Heart right ventricle (tissue), 16 donors: ENCODE measurements at regions not wholly inside any gene's neighbourhood (a gene's known extent, or its start where the extent isn't known, plus 50 kb on each side); places are given as distances from the start of the nearest gene placed in this dataset.

Source experiments
- ATAC-seq, 8 donors: fragments of 200-7000 bp; cut with Tn5 transposase; one replicate each; pipeline ENCODE4 v1.9.1; 2020; ENCODE audit warnings: mild to moderate bottlenecking in 8 of 8, moderate library complexity in 8 of 8, moderate number of reproducible peaks in 1 of 8
- DNase-seq, 2 donors: peaks; one replicate each; pipeline ENCODE4 v3.0.0-alpha.2; 2020
- H3K27ac ChIP-seq, 10 donors: fragments of 200-600 bp; sonication (generic) in 2 of 10; one replicate each; pipeline versions ENCODE4 v1.5.0 to v1.8.0; 2020 to 2022; ENCODE audit warnings: mild to moderate bottlenecking in 3 of 10
- H3K27me3 ChIP-seq, 7 donors: fragments of 200-600 bp; one replicate each; pipeline ENCODE4 v1.8.0; 2021 to 2022; ENCODE audit warnings: mild to moderate bottlenecking in 2 of 7
- H3K36me3 ChIP-seq, 9 donors: fragments of 200-600 bp; sonication (generic) in 1 of 9; one replicate each; pipeline versions ENCODE4 v1.5.0 to v1.8.0; 2020 to 2022; ENCODE audit warnings: mild to moderate bottlenecking in 2 of 9
- H3K4me1 ChIP-seq, 9 donors: fragments of 200-600 bp; sonication (generic) in 1 of 9; one replicate each; pipeline versions ENCODE4 v1.5.0 to v1.8.0; 2020 to 2022; ENCODE audit warnings: mild to moderate bottlenecking in 4 of 9
- H3K4me3 ChIP-seq, 10 donors: fragments of 200-600 bp; sonication (generic) in 2 of 10; one replicate each; pipeline versions ENCODE4 v1.5.0 to v1.8.0; 2020 to 2022; ENCODE audit warnings: mild to moderate bottlenecking in 7 of 10, moderate library complexity in 2 of 10
- H3K9me3 ChIP-seq, 11 donors: fragments of 200-600 bp in 10 of 11; sonication (generic) in 2 of 11; one replicate each; pipeline versions ENCODE4 v1.5.0 to v1.8.0; 2013 to 2022; ENCODE audit warnings: mild to moderate bottlenecking in 2 of 11, control low read depth in 1 of 11, moderate library complexity in 1 of 11
- CTCF ChIP-seq, 9 donors: fragments of 200-600 bp; sonication (generic) in 2 of 9; IDR thresholded peaks; one replicate each; pipeline versions ENCODE4 v1.5.0 to v1.8.0; 2021 to 2022; ENCODE audit warnings: antibody characterized with exemption in 9 of 9, mild to moderate bottlenecking in 5 of 9, moderate library complexity in 1 of 9
- WGBS, 2 donors: extraction: QIAGEN DNeasy Blood & Tissue Kit; methylation state at CpG; one replicate each; pipeline ENCODE4 v1.1.7; 2013; ENCODE audit warnings: inconsistent platforms in 1 of 2; 5-methylcytosine and 5-hydroxymethylcytosine counted together
- intact Hi-C, 10 donors: fragments of 100-400 bp; cut with DNase I; formaldehyde crosslinking; loops; one replicate each; pipeline versions ENCODE4 v1.11.1 to v1.14.2; 2022
- donor health status: Arrhythmogenic right ventricular cardiomyopathy.
- donor health status: ischemic (EF 13 %, LVEDD 7.1; RV severe dilation, severe dysfunction).
- donor health status: healthy with polysubstance abuse.
- donor health status: DM: no; HTN: yes; CAD: no.
- donor health status: DM: no; HTN: no; CAD: no.
- donor health status: ischemic (EF 25% LVEDD 6.9; RV normal size, moderate dysfunction).
- donor health status: ischemic (EF 25% LVEDD 5.7; RV mildly dilated, moderate dysfunction).
- donor health status: healthy.
- donor health status: DM: yes; HTN: yes; CAD: no.
- donor health status: Ischemic cardiomyopathy.
- donor health status: ischemic (EF 35%, LVEDD 5.7; RV mildly dilated, moderate dysfunction).
- donor health status: nonischemic (EF 11% LVEDD 7.7; RV severe dilation, severe dysfunction).
- donor health status: DM: yes; HTN: yes; CAD: no.
- donor health status: PGD.
- donor health status: ischemic (EF 29% LVEDD 5.4; RV normal size, mild dysfunction).
- donor health status: nonischemic (EF 23%, LVEDD 6.1; RV moderate dilation, normal function).

GRCh38 chr20:54324041-54324440, 116.2 kb downstream of the PFDN4 start:
- no peak for TF ChIP-seq CTCF (IDR thresholded peaks at IDR 0.05)
- no peak for DNase-seq
- Histone ChIP-seq H3K4me1 (peaks cover 0 to 7% (median 0%) of the 10 kb centered on the region in 9 donors), H3K27me3 (no peaks in the 10 kb centered on the region), H3K27ac (no peak overlapping the region), H3K4me3 (no peak overlapping the region), H3K9me3 (no peaks in the 10 kb centered on the region), H3K36me3 (no peaks in the 10 kb centered on the region)
- 51 to 60% methylated on average over 4 of the region's 4 CpGs for WGBS, 2 donors
- ATAC-seq: no peak
- intact Hi-C loops: no loop called here

GRCh38 chr20:54324652-54325285, 116.9 kb downstream of the PFDN4 start:
- intact Hi-C loops: no loop called here
- no peak overlapping the region for H3K4me3 ChIP-seq
- no peaks in the 10 kb centered on the region for H3K9me3 ChIP-seq
- no peaks in the 10 kb centered on the region for H3K36me3 ChIP-seq
- H3K4me1 ChIP-seq: peaks cover 0 to 7% (median 0%) of the 10 kb centered on the region in 9 donors
- ATAC-seq (no peak), DNase-seq (no peak)
- 84 to 87% methylated on average over 3 of the region's 3 CpGs for WGBS, 2 donors
- no peak for TF ChIP-seq CTCF (IDR thresholded peaks at IDR 0.05)
- no peaks in the 10 kb centered on the region for H3K27me3 ChIP-seq
- no peak overlapping the region for H3K27ac ChIP-seq

DNA sequence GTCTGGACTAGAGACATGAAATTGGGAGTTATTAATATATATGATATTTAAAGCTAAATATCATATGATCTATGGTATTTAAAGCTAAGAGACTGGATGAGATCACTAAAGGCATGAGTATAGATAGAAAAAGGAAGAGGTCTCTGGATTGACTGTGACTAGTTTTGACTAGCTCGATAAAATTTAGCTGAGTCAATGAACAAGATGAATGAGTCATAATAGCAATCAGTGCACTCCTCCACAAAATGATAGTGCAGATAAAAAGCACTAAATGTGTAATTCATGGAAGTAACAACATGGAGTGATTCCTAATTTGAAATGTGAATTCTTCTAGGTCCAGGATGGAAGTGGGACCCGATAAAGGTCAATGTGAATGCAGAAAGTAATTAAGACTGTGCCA, 127.4 kb downstream of the PFDN4 start:
- intact Hi-C loops: no loop called here
- Histone ChIP-seq H3K4me1 (peaks cover 0 to 6% (median 0%) of the 10 kb centered on the region in 9 donors), H3K27me3 (no peaks in the 10 kb centered on the region), H3K9me3 (peaks cover 0 to 11% (median 0%) of the 10 kb centered on the region in 11 donors), H3K27ac (no peak overlapping the region), H3K36me3 (no peaks in the 10 kb centered on the region), H3K4me3 (no peak overlapping the region)
- 84 to 97% methylated on average over 2 of the region's 2 CpGs for WGBS, 2 donors
- no peak for DNase-seq
- TF ChIP-seq CTCF (IDR thresholded peaks at IDR 0.05): no peak
- ATAC-seq: no peak

GRCh38 chr20:54337144-54337543, 129.3 kb downstream of the PFDN4 start:
- H3K27ac ChIP-seq: no peak overlapping the region
- peaks cover 0 to 11% (median 0%) of the 10 kb centered on the region in 11 donors for H3K9me3 ChIP-seq
- no peaks in the 10 kb centered on the region for H3K36me3 ChIP-seq
- WGBS, 2 donors: 91 to 96% methylated on average over 1 of the region's 1 CpG
- ATAC-seq (no peak), DNase-seq (no peak)
- H3K4me1 ChIP-seq: peaks cover 0 to 14% (median 0%) of the 10 kb centered on the region in 9 donors
- no peaks in the 10 kb centered on the region for H3K27me3 ChIP-seq
- TF ChIP-seq CTCF (IDR thresholded peaks at IDR 0.05): no peak
- intact Hi-C loops: no loop called here
- no peak overlapping the region for H3K4me3 ChIP-seq
